ENCODE measurements at regions not wholly inside any gene's neighbourhood (a gene's known extent, or its start where the extent isn't known, plus 50 kb on each side); places are given as distances from the start of the nearest gene placed in this dataset.

DNA sequence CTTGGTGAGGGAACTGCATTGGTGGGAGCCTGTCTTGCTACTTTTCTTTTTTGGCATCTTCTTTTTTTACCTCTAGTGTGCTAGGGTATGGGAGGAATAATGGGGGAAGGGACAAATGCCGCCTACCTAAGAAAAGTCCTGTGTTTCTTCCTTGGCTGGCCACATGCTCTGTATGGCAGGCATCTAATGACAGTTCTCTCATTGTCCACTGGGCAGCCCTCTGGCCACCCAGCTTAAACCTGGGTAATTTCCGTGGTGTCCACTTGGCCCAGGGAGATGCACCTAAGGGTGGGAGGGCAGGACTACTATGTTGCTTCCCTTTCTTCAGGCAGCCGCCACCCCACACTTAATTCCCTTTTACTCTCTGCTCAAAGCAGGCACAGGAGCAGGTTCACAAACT, 173.1 kb downstream of the YTHDC2 start:
- no peaks in the 10 kb centered on the region for H3K9me3 ChIP-seq (ENCODE audit: insufficient read depth, low read length)
- no peaks in the 10 kb centered on the region for H3K27me3 ChIP-seq (ENCODE audit: low read length)
- no peaks in the 10 kb centered on the region for H3K79me2 ChIP-seq (ENCODE audit: insufficient read depth, low read length)
- no peak overlapping the region for H3K4me3 ChIP-seq (ENCODE audit: insufficient read depth, low read length, poor library complexity, severe bottlenecking)
- H3K27ac ChIP-seq (ENCODE audit: low read depth, low read length): no peak overlapping the region
- no peaks in the 10 kb centered on the region for H3K9me2 ChIP-seq (replicated peaks; ENCODE audit: insufficient read depth, low read length)
- no peak for TF ChIP-seq EZH2phosphoT487 (conservative IDR thresholded peaks at IDR 0.05; ENCODE audit: low read length)
- H4K20me1 ChIP-seq (ENCODE audit: low read depth, low read length): no peaks in the 10 kb centered on the region
- H3K9ac ChIP-seq (ENCODE audit: low read length): no peak overlapping the region
- H3F3A ChIP-seq (ENCODE audit: insufficient read depth): no peaks in the 10 kb centered on the region
- H3K36me3 ChIP-seq (ENCODE audit: low read length): no peaks in the 10 kb centered on the region
- H2AFZ ChIP-seq (ENCODE audit: low read depth, low read length, severe bottlenecking): no peak overlapping the region
- H3K4me2 ChIP-seq (ENCODE audit: low read depth, low read length, poor library complexity, severe bottlenecking): no peak overlapping the region

DNA sequence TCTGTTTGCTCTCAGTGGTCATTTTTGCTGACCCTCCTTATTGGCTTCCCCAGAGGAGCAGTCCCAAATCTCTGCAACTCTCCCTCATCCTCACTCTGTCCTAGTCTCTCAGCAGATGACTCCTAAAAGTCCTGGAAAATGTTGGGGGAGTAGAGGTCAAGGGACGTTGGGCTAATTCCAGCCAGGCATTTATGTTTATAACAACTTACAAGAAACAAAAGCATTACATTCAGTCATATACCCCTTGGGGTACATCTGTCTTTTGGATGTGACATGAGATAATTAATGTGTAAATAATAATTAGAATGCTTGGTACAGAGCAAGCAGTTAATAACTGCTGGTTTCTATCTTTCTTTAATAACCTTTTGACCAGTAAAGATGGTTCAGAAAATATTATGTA, 176.2 kb downstream of the YTHDC2 start:
- Histone ChIP-seq H4K20me1 (ENCODE audit: low read depth, low read length) (no peaks in the 10 kb centered on the region), H3K27ac (ENCODE audit: low read depth, low read length) (no peak overlapping the region), H3F3A (ENCODE audit: insufficient read depth) (no peaks in the 10 kb centered on the region), H3K4me3 (ENCODE audit: insufficient read depth, low read length, poor library complexity, severe bottlenecking) (no peak overlapping the region), H3K79me2 (ENCODE audit: insufficient read depth, low read length) (no peaks in the 10 kb centered on the region), H2AFZ (ENCODE audit: low read depth, low read length, severe bottlenecking) (no peak overlapping the region), H3K9me3 (ENCODE audit: insufficient read depth, low read length) (no peaks in the 10 kb centered on the region), H3K4me2 (ENCODE audit: low read depth, low read length, poor library complexity, severe bottlenecking) (no peak overlapping the region), H3K9ac (ENCODE audit: low read length) (no peak overlapping the region), H3K27me3 (ENCODE audit: low read length) (no peaks in the 10 kb centered on the region), H3K36me3 (ENCODE audit: low read length) (no peaks in the 10 kb centered on the region), H3K9me2 (replicated peaks; ENCODE audit: insufficient read depth, low read length) (no peaks in the 10 kb centered on the region)
- no peak for TF ChIP-seq EZH2phosphoT487 (conservative IDR thresholded peaks at IDR 0.05; ENCODE audit: low read length)
- TF ChIP-seq, protein P1, sequence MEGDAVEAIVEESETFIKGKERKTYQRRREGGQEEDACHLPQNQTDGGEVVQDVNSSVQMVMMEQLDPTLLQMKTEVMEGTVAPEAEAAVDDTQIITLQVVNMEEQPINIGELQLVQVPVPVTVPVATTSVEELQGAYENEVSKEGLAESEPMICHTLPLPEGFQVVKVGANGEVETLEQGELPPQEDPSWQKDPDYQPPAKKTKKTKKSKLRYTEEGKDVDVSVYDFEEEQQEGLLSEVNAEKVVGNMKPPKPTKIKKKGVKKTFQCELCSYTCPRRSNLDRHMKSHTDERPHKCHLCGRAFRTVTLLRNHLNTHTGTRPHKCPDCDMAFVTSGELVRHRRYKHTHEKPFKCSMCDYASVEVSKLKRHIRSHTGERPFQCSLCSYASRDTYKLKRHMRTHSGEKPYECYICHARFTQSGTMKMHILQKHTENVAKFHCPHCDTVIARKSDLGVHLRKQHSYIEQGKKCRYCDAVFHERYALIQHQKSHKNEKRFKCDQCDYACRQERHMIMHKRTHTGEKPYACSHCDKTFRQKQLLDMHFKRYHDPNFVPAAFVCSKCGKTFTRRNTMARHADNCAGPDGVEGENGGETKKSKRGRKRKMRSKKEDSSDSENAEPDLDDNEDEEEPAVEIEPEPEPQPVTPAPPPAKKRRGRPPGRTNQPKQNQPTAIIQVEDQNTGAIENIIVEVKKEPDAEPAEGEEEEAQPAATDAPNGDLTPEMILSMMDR (IDR thresholded peaks at IDR 0.05; ENCODE audit: insufficient read depth, low read length, poor library complexity, severe bottlenecking): no peak

DNA sequence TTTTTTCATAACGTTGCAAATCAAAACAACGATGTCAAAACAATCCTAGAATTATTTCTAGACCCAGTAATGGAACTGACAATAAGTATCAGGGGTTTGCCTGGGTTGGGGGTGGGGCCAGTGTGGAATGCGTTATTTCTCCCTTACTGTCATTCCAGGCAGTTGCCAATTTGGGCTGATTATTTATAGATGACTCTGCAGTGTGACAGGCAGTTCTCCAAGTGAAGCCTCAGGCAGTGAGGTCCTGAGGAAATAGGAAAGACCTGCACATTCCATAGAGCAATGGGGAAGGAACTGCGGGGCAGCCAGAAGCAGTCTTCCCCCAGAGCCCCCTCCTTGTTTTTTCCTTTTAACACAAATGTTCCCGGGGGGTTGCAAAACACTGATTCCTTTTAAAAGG, 179.0 kb downstream of the YTHDC2 start:
- H3K9me2 ChIP-seq (replicated peaks; ENCODE audit: insufficient read depth, low read length): no peaks in the 10 kb centered on the region
- no peak overlapping the region for H3K4me2 ChIP-seq (ENCODE audit: low read depth, low read length, poor library complexity, severe bottlenecking)
- no peaks in the 10 kb centered on the region for H3K36me3 ChIP-seq (ENCODE audit: low read length)
- H3K4me3 ChIP-seq (ENCODE audit: insufficient read depth, low read length, poor library complexity, severe bottlenecking): no peak overlapping the region
- H3K27ac ChIP-seq (ENCODE audit: low read depth, low read length): no peak overlapping the region
- no peak overlapping the region for H3K9ac ChIP-seq (ENCODE audit: low read length)
- H4K20me1 ChIP-seq (ENCODE audit: low read depth, low read length): no peaks in the 10 kb centered on the region
- no peak overlapping the region for H2AFZ ChIP-seq (ENCODE audit: low read depth, low read length, severe bottlenecking)
- H3F3A ChIP-seq (ENCODE audit: insufficient read depth): no peaks in the 10 kb centered on the region
- no peaks in the 10 kb centered on the region for H3K79me2 ChIP-seq (ENCODE audit: insufficient read depth, low read length)
- no peaks in the 10 kb centered on the region for H3K9me3 ChIP-seq (ENCODE audit: insufficient read depth, low read length)
- no peaks in the 10 kb centered on the region for H3K27me3 ChIP-seq (ENCODE audit: low read length)
- TF ChIP-seq, protein P1 (IDR thresholded peaks at IDR 0.05; ENCODE audit: insufficient read depth, low read length, poor library complexity, severe bottlenecking): no peak
- TF ChIP-seq EZH2phosphoT487 (conservative IDR thresholded peaks at IDR 0.05; ENCODE audit: low read length): no peak

DNA sequence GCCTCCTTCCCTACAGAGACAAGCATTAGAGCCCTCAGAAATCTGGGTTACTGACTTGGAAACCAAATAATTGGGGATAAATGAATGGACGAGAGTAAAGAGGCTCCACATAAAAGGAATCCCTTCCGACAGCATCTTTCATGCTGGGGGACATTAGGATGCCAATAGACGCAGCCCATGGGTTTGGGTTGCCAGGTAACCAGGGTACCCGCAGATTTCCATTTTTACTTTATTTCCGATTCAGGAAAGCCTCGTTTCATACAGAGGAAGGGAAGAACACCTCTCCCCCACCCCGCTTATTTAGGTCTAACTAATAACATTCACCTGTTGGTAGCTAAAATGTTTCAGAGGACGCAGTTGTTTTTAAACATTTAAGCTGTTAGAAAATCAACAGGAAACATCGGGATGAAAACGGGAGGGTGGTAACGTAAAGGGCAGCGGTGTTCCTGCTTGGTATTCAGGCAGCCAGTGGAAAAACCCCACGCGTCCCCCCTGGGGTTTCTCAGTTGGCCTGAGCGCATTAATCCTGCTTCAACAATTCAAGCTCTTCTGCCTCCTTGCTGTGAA, 179.5 kb downstream of the YTHDC2 start:
- Histone ChIP-seq H3F3A (ENCODE audit: insufficient read depth) (no peaks in the 10 kb centered on the region), H3K4me2 (ENCODE audit: low read depth, low read length, poor library complexity, severe bottlenecking) (no peak overlapping the region), H3K9me2 (replicated peaks; ENCODE audit: insufficient read depth, low read length) (no peaks in the 10 kb centered on the region), H3K27ac (ENCODE audit: low read depth, low read length) (no peak overlapping the region), H3K36me3 (ENCODE audit: low read length) (no peaks in the 10 kb centered on the region), H2AFZ (ENCODE audit: low read depth, low read length, severe bottlenecking) (no peak overlapping the region), H3K27me3 (ENCODE audit: low read length) (no peaks in the 10 kb centered on the region), H3K9me3 (ENCODE audit: insufficient read depth, low read length) (no peaks in the 10 kb centered on the region), H3K4me3 (ENCODE audit: insufficient read depth, low read length, poor library complexity, severe bottlenecking) (no peak overlapping the region), H4K20me1 (ENCODE audit: low read depth, low read length) (no peaks in the 10 kb centered on the region), H3K9ac (ENCODE audit: low read length) (no peak overlapping the region), H3K79me2 (ENCODE audit: insufficient read depth, low read length) (no peaks in the 10 kb centered on the region)
- TF ChIP-seq, protein P1 (IDR thresholded peaks at IDR 0.05; ENCODE audit: insufficient read depth, low read length, poor library complexity, severe bottlenecking): no peak
- TF ChIP-seq EZH2phosphoT487 (conservative IDR thresholded peaks at IDR 0.05; ENCODE audit: low read length): no peak

Data from SU-DHL-6 (cell line).